Neural cell (in vitro differentiated cells): ENCODE measurements at regions not wholly inside any gene's neighbourhood (a gene's known extent, or its start where the extent isn't known, plus 50 kb on each side); places are given as distances from the start of the nearest gene placed in this dataset.

Experiments used
- H2AFZ ChIP-seq: fragments of 200-600, 300-800 bp; sonication (generic), shearing (Covaris generic); 2 replicates; pipeline ENCODE4 v1.6.0; 2014; ENCODE audit warnings: low read depth, mild to moderate bottlenecking, antibody characterized with exemption, low read length, moderate library complexity
- H3F3A ChIP-seq: fragments of 200-600 bp; shearing (Covaris generic); 2 replicates; pipeline ENCODE4 v1.6.1; 2016; ENCODE audit warnings: mild to moderate bottlenecking, moderate library complexity, mixed read lengths, antibody characterized with exemption, low read length; ENCODE audit not compliant: insufficient read depth, poor library complexity, severe bottlenecking
- H3K27ac ChIP-seq: fragments of 200-600, 300-800 bp; sonication (generic), shearing (Covaris generic); 2 replicates; pipeline ENCODE4 v1.5.1; 2014; ENCODE audit warnings: mild to moderate bottlenecking, low read length, moderate library complexity
- H3K27me3 ChIP-seq: fragments of 300-800, 200-600 bp; sonication (generic), shearing (Covaris generic); 2 replicates; pipeline ENCODE4 v1.6.0; 2014; ENCODE audit warnings: mild to moderate bottlenecking, low read depth, low read length, moderate library complexity; ENCODE audit not compliant: insufficient read depth
- H3K36me3 ChIP-seq: fragments of 300-800, 200-600 bp; sonication (generic), shearing (Covaris generic); 2 replicates; pipeline ENCODE4 v1.5.1; 2014; ENCODE audit warnings: mild to moderate bottlenecking, antibody characterized with exemption, low read length, moderate library complexity; ENCODE audit not compliant: insufficient read depth
- H3K4me2 ChIP-seq: fragments of 300-800, 200-600 bp; sonication (generic), shearing (Covaris generic); 2 replicates; pipeline ENCODE4 v1.6.0; 2014; ENCODE audit warnings: mild to moderate bottlenecking, low read length
- H3K4me3 ChIP-seq: fragments of 300-800, 200-600 bp; sonication (generic), shearing (Covaris generic); 2 replicates; pipeline ENCODE4 v1.5.1; 2014; ENCODE audit warnings: mild to moderate bottlenecking, low read length, moderate library complexity
- H3K79me2 ChIP-seq: fragments of 200-600 bp; shearing (Covaris generic); replicated peaks from 2 replicates; pipeline ENCODE4 v1.6.0; 2014; ENCODE audit warnings: mild to moderate bottlenecking, low read length, moderate library complexity; ENCODE audit not compliant: insufficient read depth
- H3K9ac ChIP-seq: fragments of 300-800, 200-600 bp; sonication (generic), shearing (Covaris generic); 2 replicates; pipeline ENCODE4 v1.6.1; 2016; ENCODE audit warnings: mild to moderate bottlenecking, low read length, mixed read lengths
- H3K9me2 ChIP-seq: fragments of 200-600 bp; shearing (Covaris generic); 2 replicates; pipeline ENCODE4 v1.6.1; 2016; ENCODE audit warnings: mild to moderate bottlenecking, low read length, mixed read lengths; ENCODE audit not compliant: insufficient read depth
- H3K9me3 ChIP-seq: fragments of 200-600, 300-800 bp; sonication (generic), shearing (Covaris generic); 2 replicates; pipeline ENCODE4 v1.6.1; 2016; ENCODE audit warnings: mild to moderate bottlenecking, mixed run types, low read length, moderate library complexity, mixed read lengths
- H4K20me1 ChIP-seq: fragments of 200-600 bp; shearing (Covaris generic); 2 replicates; pipeline ENCODE4 v1.6.1; 2016; ENCODE audit warnings: mild to moderate bottlenecking, mixed run types; ENCODE audit not compliant: insufficient read depth
- CTCF ChIP-seq: fragments of 450-650 bp; IDR thresholded peaks from 2 replicates; pipeline ENCODE4 v1.5.1; 2014; ENCODE audit warnings: antibody characterized with exemption, mild to moderate bottlenecking, moderate library complexity; ENCODE audit not compliant: poor library complexity, severe bottlenecking
- EP300 ChIP-seq: fragments of 450-650 bp; conservative IDR thresholded peaks from 2 replicates; pipeline ENCODE4 v1.6.1; 2014; ENCODE audit warnings: antibody characterized with exemption, mild to moderate bottlenecking, moderate library complexity; ENCODE audit not compliant: poor library complexity, severe bottlenecking
- EZH2 ChIP-seq: fragments of 200-600, 300-800 bp; shearing (Covaris generic), sonication (generic); IDR thresholded peaks from 2 replicates; pipeline ENCODE4 v1.6.1; 2014; ENCODE audit warnings: antibody characterized with exemption, low read length, borderline replicate concordance, mild to moderate bottlenecking; ENCODE audit not compliant: insufficient read depth, poor library complexity, severe bottlenecking
- MXI1 ChIP-seq: fragments of 450-650 bp; conservative IDR thresholded peaks from 2 replicates; pipeline ENCODE4 v1.6.1; 2014; ENCODE audit warnings: antibody characterized with exemption, mild to moderate bottlenecking; ENCODE audit not compliant: poor library complexity, severe bottlenecking
- POLR2AphosphoS5 ChIP-seq: IDR thresholded peaks from 2 replicates; pipeline ENCODE4 v1.6.1; 2012
- RAD21 ChIP-seq: fragments of 450-650 bp; conservative IDR thresholded peaks from 2 replicates; pipeline ENCODE4 v1.6.1; 2014; ENCODE audit warnings: antibody characterized with exemption, mild to moderate bottlenecking, moderate library complexity
- REST ChIP-seq: IDR thresholded peaks from 2 replicates; pipeline ENCODE4 v1.6.1; 2012; ENCODE audit warnings: borderline replicate concordance
- SMC3 ChIP-seq: fragments of 450-650 bp; conservative IDR thresholded peaks from 2 replicates; pipeline ENCODE4 v1.6.1; 2014; ENCODE audit warnings: antibody characterized with exemption, mild to moderate bottlenecking, moderate library complexity; ENCODE audit not compliant: poor library complexity
- TAF1 ChIP-seq: IDR thresholded peaks from 2 replicates; pipeline ENCODE4 v1.6.1; 2012; ENCODE audit warnings: low read depth

- Histone ChIP-seq H2AFZ (no peak overlapping the region), H4K20me1 (no peaks in the 10 kb centered on the region), H3F3A (no peaks in the 10 kb centered on the region), H3K4me2 (no peak overlapping the region), H3K9ac (no peak overlapping the region), H3K27me3 (no peaks in the 10 kb centered on the region), H3K9me2 (no peaks in the 10 kb centered on the region), H3K9me3 (no peaks in the 10 kb centered on the region), H3K4me3 (no peak overlapping the region), H3K36me3 (no peaks in the 10 kb centered on the region), H3K79me2 (no peaks in the 10 kb centered on the region), H3K27ac (no peak overlapping the region)
- no peak for TF ChIP-seq SMC3
- TF ChIP-seq RAD21: no peak
- TF ChIP-seq TAF1: no peak
- no peak for TF ChIP-seq EZH2
- TF ChIP-seq POLR2AphosphoS5: no peak
Observed at GRCh38 chr11:26830757-26831156, 108.9 kb upstream of the SLC5A12 start.

DNA sequence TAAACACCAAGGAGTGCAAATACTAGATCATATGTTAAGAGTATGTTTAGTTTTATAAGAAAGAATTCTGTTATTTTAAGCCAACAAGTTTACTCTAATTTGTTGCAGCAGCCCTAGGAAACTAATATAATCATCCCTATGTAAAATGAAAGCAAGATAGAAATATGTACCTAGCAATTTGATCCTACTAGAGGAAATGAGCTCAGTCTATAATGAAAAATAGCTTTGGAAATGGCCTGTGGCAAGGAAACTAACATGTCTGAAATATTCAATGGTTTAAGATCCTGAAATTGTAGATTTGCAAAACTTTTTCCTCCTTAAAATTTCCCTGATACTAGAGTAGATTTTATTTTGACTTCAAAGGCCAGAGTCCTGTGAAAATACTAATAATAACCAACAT lies 112.7 kb upstream of the SLC5A12 start:
- H2AFZ ChIP-seq: no peak overlapping the region

More for the DNA sequence above, 112.7 kb upstream of the SLC5A12 start:
- Histone ChIP-seq H3K9ac (no peak overlapping the region), H3K4me3 (no peak overlapping the region), H3K36me3 (no peaks in the 10 kb centered on the region), H3K9me2 (no peaks in the 10 kb centered on the region), H3K4me2 (no peak overlapping the region), H3K27ac (no peak overlapping the region), H3K27me3 (no peaks in the 10 kb centered on the region), H3K79me2 (no peaks in the 10 kb centered on the region), H4K20me1 (no peaks in the 10 kb centered on the region), H3K9me3 (no peaks in the 10 kb centered on the region), H3F3A (no peaks in the 10 kb centered on the region)
- TF ChIP-seq POLR2AphosphoS5: no peak
- no peak for TF ChIP-seq RAD21
- TF ChIP-seq CTCF: no peak
- TF ChIP-seq SMC3: no peak
- no peak for TF ChIP-seq EZH2
- TF ChIP-seq TAF1: no peak
- no peak for TF ChIP-seq MXI1
- TF ChIP-seq EP300: no peak
- no peak for TF ChIP-seq REST
